Astrocyte of the cerebellum (primary cell): ENCODE measurements at regions not wholly inside any gene's neighbourhood (a gene's known extent, or its start where the extent isn't known, plus 50 kb on each side); places are given as distances from the start of the nearest gene placed in this dataset.

Experiments
- DNase-seq: peaks from one replicate; pipeline ENCODE4 v3.0.0-alpha.2; 2011; ENCODE audit warnings: low read depth
- H3K4me3 ChIP-seq: 2 replicates; pipeline ENCODE4 v1.5.1; 2011; ENCODE audit warnings: mild to moderate bottlenecking, low read depth, low read length, moderate library complexity
- CTCF ChIP-seq: IDR thresholded peaks from 2 replicates; pipeline ENCODE4 v1.5.1; 2012; ENCODE audit warnings: low read length, low read depth, moderate library complexity, mild to moderate bottlenecking; ENCODE audit errors: missing control alignments
- in situ Hi-C: cut with HindIII; loops from 2 replicates; pipeline ENCODE4 v1.10.0; 2017; ENCODE audit warnings: low sequenced_read_pairs

DNA sequence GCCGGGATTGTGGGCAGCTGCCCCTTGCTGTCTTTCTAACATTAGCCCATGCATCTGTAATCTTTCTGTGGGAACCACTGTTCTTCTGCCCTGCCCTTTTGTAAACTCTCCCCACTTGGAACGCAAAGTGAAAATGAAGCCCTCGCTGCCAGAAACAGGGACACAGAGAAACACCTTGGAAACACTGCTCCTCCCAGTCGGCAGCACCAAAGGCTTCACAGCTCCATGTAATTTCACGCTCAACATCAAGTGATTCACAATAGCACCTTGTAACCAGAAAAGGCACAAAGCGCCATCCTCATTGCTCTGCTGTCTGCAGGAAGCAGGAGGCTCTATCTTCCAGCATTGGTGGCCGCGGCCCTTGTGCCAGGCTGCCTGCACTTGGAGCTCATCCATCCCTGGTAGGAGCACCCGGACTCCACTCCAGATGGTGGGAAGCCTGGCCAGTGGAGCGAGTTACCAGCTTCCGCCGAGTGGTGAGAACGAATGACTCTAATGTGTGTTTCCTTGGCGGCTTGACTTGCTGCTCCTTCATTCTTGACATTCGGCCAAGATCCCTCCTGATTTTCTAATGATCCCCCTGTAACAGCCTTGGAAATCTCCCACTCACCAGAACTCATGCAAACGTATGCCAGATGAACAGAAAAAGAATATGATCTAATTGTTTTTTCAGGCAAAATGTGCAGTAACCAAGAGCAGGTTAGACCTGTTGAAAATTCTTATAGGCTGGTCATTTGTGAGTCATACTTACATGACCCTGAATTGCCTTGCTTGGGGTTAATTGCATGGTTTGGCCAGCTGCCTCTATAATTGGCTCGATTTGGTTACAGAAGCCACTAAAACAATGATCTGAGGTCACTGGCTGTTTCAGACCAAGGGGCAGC is 169.1 kb upstream of the CDYL start:
- peak overlapping the region; percentile 16 for H3K4me3 ChIP-seq
- TF ChIP-seq CTCF: no peak
- DNase-seq: peak; percentile 95
- in situ Hi-C loops: no loop called here

GRCh38 chr6:4606016-4606415 is 170.2 kb upstream of the CDYL start:
- H3K4me3 ChIP-seq: no peak overlapping the region
- in situ Hi-C loops: no loop called here
- no peak for DNase-seq
- TF ChIP-seq CTCF: no peak

DNA sequence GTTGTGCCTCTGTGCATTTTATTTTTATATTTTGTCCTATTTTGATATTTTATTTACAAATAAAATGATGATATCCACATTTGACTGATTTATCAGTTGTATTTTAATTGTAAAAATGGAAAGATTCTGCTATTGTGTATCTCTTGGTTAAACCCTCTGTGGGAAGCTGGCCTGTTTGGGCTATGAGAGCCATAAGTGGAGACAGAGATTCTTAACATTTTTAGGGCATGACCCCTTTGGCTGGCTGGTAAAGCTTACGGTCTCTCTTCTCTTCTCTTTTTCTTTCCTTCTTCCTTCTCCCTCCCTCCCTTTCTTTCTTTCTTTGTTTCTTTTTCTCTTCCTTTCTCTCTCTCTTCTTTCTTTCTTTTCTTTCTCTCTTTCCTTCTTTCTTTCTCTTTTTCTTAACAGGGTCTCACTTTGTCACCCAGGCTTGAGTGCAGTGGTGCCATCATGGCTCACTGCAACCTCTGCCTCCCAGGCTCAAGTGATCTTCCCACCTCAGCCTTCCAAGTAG is 172.3 kb upstream of the CDYL start:
- in situ Hi-C loops: no loop called here
- no peak for DNase-seq
- no peak overlapping the region for H3K4me3 ChIP-seq
- TF ChIP-seq CTCF: no peak

DNA sequence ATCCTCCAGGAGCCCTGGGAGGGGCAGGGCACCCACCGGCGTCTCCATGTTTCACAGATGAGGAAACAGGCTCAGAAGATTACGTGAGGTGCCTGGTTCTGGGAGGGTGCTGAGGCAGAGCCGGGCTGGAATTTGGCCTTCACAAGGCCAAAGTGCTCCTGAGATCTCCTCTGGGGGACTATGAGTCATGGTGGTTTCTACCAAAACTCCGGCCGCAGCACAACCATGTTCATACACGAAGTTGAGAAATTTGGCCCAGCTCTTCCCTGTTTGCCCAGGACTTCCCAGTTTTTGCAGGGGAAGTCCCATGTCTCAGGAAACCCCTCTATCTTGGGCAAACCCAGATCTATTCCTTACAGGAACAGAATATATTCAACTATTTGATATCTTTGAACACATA is 172.9 kb upstream of the CDYL start:
- H3K4me3 ChIP-seq: no peak overlapping the region
- peak; percentile 73 for DNase-seq
- TF ChIP-seq CTCF: no peak
- in situ Hi-C loops: no loop called here

GRCh38 chr6:4599924-4600323 is 176.3 kb upstream of the CDYL start:
- DNase-seq: peak; percentile 41
- no peak for TF ChIP-seq CTCF
- no peak overlapping the region for H3K4me3 ChIP-seq
- in situ Hi-C loops: no loop called here

DNA sequence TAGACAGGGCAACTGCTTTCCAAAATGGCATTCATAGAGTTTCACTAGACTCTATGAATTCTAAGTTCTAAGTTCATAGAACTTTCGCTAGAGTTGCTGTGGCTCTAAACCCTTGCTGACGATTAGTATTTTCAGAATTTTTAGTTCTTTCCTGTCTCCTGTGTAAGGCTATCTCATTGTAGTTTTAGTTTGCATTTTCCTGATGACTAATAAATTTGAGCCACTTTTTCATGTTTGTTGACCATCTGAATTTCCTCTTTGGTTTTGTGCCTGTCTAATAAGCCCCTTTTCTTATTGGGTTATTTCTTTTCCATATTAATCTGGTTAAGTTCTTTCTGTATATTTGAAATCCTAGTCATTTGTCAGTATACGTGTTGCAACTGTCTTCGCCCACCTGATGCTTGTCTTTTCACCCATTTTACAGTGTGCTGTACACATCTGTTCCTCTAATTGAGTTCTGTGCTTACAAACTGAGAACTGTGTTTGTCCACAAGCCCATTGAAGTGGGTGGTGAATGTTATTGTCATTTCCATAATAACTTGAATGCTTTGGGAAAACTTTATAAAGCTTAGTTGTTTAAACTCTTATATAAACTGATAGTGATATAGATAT is 177.7 kb upstream of the CDYL start:
- no peak for TF ChIP-seq CTCF
- in situ Hi-C loops: no loop called here

More for the DNA sequence above, 177.7 kb upstream of the CDYL start:
- DNase-seq: no peak
- H3K4me3 ChIP-seq: no peak overlapping the region
